ENCODE measurements at regions not wholly inside any gene's neighbourhood (a gene's known extent, or its start where the extent isn't known, plus 50 kb on each side); places are given as distances from the start of the nearest gene placed in this dataset.

- TF ChIP-seq POLR2A (IDR thresholded peaks at IDR 0.05) (no peak), CTCF (IDR thresholded peaks at IDR 0.05) (no peak)
These were observed 136.0 kb upstream of the SMIM31 start for GRCh38 chr4:164617911-164618310.

Data from body of pancreas (tissue), 4 donors.